ENCODE measurements at regions not wholly inside any gene's neighbourhood (a gene's known extent, or its start where the extent isn't known, plus 50 kb on each side); places are given as distances from the start of the nearest gene placed in this dataset.

GRCh38 chr20:39216195-39216594 lies 254.1 kb downstream of the DHX35 start:
- ChIA-PET CTCF (no interaction called here), POLR2A (no interaction called here)
- H3K4me3 Mint-ChIP-seq, result no peak overlapping the region
- ATAC-seq, result no peak
- H3K4me1 Mint-ChIP-seq, result peaks cover under 1% of the 10 kb centered on the region
- TF ChIP-seq ZNF232 (CRISPR knock-in tag; IDR thresholded peaks at IDR 0.05) (no peak), ESRRA (CRISPR knock-in tag; IDR thresholded peaks at IDR 0.05; ENCODE audit: borderline replicate concordance) (no peak), SOX15 (CRISPR knock-in tag; IDR thresholded peaks at IDR 0.05) (no peak), USF2 (CRISPR knock-in tag; IDR thresholded peaks at IDR 0.05) (no peak), IRF1 (CRISPR knock-in tag; IDR thresholded peaks at IDR 0.05) (no peak), ZBTB43 (CRISPR knock-in tag; IDR thresholded peaks at IDR 0.05) (no peak), MXD4 (CRISPR knock-in tag; IDR thresholded peaks at IDR 0.05; ENCODE audit: borderline replicate concordance) (no peak), NR1H2 (CRISPR knock-in tag; IDR thresholded peaks at IDR 0.05) (no peak), CBFB (CRISPR knock-in tag; IDR thresholded peaks at IDR 0.05; ENCODE audit: low read depth) (no peak), NFYB (CRISPR knock-in tag; conservative IDR thresholded peaks at IDR 0.05; ENCODE audit: low read depth) (no peak), ATF2 (CRISPR knock-in tag; IDR thresholded peaks at IDR 0.05; ENCODE audit: borderline replicate concordance, low read depth) (no peak), ATF3 (CRISPR knock-in tag; conservative IDR thresholded peaks at IDR 0.05) (no peak), SP1 (CRISPR knock-in tag; conservative IDR thresholded peaks at IDR 0.05) (no peak), JUN (CRISPR knock-in tag; IDR thresholded peaks at IDR 0.05) (no peak), TCF7 (CRISPR knock-in tag; IDR thresholded peaks at IDR 0.05; ENCODE audit: low read depth) (no peak)
- H3K9me3 Mint-ChIP-seq, result no peaks in the 10 kb centered on the region
- peaks cover 62% of the 10 kb centered on the region for H3K27me3 Mint-ChIP-seq (ENCODE audit: low read depth)
- DNase-seq (ENCODE audit: low spot score), result no peak
- no peaks in the 10 kb centered on the region for H3K36me3 Mint-ChIP-seq
- H3K27ac Mint-ChIP-seq, result no peak overlapping the region

- Mint-ChIP-seq H3K27ac (no peak overlapping the region), H3K27me3 (ENCODE audit: low read depth) (peaks cover 65% of the 10 kb centered on the region), H3K36me3 (no peaks in the 10 kb centered on the region), H3K4me3 (no peak overlapping the region), H3K4me1 (peaks cover 13% of the 10 kb centered on the region), H3K9me3 (no peaks in the 10 kb centered on the region)
- ATAC-seq (peak; percentile 100), DNase-seq (ENCODE audit: low spot score) (peak; percentile 42)
- ChIA-PET CTCF (interaction anchor here (1.0 to 2.0 kb wide), 6 partner anchors 12 to 184 kb away, joined by 3 to 7 read pairs (median 5); no protein-coding TSS in a partner anchor), POLR2A (no interaction called here)
- no peak for TF ChIP-seq AR (CRISPR knock-in tag; IDR thresholded peaks at IDR 0.05)
- TF ChIP-seq ZBTB21 (CRISPR knock-in tag; IDR thresholded peaks at IDR 0.05; ENCODE audit: borderline replicate concordance), result no peak
- TF ChIP-seq PREB (CRISPR knock-in tag; IDR thresholded peaks at IDR 0.05; ENCODE audit: borderline replicate concordance), result no peak
- TF ChIP-seq CREB1 (CRISPR knock-in tag; IDR thresholded peaks at IDR 0.05), result no peak
- no peak for TF ChIP-seq EMX1 (CRISPR knock-in tag; IDR thresholded peaks at IDR 0.05)
- no peak for TF ChIP-seq KAT7 (CRISPR knock-in tag; IDR thresholded peaks at IDR 0.05; ENCODE audit: borderline replicate concordance)
- no peak for TF ChIP-seq USF1 (CRISPR knock-in tag; IDR thresholded peaks at IDR 0.05)
- TF ChIP-seq RELA (CRISPR knock-in tag; IDR thresholded peaks at IDR 0.05; ENCODE audit: borderline replicate concordance), result no peak
- no peak for TF ChIP-seq ATF6 (CRISPR knock-in tag; IDR thresholded peaks at IDR 0.05)
- TF ChIP-seq TCF7 (CRISPR knock-in tag; IDR thresholded peaks at IDR 0.05; ENCODE audit: low read depth), result no peak
- TF ChIP-seq ZMAT4 (CRISPR knock-in tag; IDR thresholded peaks at IDR 0.05), result no peak
Observed at GRCh38 chr20:39214828-39215227, 252.7 kb downstream of the DHX35 start.

Data from WTC11 (cell line).